ELF-1 (cell line): ENCODE measurements at regions not wholly inside any gene's neighbourhood (a gene's known extent, or its start where the extent isn't known, plus 50 kb on each side); places are given as distances from the start of the nearest gene placed in this dataset.

Experiments used
- DNase-seq: peaks from one replicate; pipeline ENCODE4 v3.0.0-alpha.2; 2016; ENCODE audit warnings: low read depth, low spot score

DNA sequence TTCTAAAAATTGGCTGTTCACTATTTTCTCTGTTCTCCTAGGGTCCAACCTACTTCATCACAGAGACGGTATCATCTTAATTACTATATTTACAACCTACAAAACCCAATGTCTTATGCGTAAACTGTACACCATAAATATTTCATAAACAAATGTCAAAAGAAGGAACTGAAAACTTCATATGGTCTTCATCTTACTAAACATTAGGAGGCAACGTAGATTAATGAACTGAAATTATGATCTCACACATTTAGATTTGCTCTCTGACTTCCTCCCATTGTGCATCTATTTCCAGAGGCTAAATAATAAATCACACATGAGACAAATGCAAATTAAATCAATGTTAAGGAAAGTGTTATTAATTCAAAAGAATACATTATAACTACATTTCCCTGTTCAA is 1850.6 kb upstream of the SEL1L start:
- DNase-seq, result no peak

DNA sequence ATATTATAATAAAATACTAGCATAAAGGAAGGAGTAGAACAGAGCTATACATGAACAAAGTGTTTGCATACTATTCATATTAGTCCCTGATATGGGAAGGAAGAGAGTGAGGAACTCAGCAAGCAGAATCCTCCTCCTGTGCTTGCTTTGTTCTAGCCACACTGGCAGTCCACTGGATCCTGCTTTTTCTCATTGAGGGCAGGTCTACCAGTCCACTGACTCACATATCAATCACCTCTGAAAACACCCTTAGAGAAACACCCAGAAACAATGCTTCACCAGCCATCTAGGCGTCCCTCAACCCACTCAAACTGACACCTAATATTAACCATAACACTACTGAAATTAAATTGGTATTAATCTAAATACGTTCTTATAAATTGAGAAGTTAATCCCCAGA is 1861.7 kb upstream of the SEL1L start:
- no peak for DNase-seq

DNA sequence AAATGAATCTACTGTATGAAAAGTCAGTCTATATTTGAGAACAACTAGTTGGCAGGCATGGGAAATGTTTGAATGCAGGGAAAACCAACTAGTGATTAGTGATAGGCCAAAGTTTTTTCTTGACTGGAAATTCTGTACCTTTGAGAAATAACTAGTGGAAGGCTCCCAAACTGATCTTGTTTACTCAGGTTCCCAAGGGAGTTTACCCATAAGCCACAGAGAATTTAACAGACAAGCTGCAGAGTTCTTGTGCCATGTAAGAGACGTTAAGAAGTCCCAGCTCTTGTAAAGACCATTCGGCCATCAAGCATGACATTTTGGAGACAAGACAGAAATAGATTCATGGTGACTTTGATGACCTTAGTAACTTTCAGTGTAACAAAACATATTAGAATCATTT is 1882.8 kb upstream of the SEL1L start:
- DNase-seq, result no peak

DNA sequence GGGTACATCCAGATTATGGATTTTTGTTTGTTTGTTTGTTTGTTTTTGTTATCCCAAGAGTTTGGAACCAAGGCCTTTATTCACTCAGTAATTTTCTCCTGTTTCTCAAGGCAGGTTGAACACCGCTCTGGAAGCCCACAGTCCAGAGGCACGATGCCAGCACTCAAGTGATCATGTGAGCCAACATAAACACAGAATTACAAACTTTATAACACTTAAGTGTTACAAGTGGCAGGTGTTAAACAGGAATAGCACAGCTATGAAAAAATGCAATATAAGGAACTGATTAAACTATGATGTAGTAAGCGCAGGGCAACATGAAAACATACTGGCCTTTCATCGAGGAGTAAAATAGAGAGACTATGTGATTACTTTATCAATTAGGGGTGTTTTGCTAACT is 1885.8 kb upstream of the SEL1L start:
- DNase-seq, result no peak

DNA sequence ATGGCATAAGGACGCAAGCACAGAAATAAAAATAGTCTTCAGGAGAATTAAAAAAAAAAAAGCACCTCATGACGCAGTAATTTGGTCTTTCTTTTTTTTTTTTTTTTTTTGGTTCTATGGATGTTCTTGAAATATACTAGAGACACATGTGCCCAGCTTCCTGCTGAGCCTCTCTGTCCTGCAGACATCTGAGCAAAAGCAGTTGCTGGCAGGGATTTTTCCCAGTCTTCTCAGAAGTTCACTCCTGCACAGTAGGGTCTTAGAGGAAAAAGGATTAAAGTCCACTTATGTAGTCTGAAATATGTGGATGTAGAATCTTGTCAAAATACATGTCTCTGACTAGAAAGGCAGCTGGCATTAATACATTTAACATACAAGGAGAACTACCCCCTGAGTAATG is 1888.1 kb upstream of the SEL1L start:
- no peak for DNase-seq

DNA sequence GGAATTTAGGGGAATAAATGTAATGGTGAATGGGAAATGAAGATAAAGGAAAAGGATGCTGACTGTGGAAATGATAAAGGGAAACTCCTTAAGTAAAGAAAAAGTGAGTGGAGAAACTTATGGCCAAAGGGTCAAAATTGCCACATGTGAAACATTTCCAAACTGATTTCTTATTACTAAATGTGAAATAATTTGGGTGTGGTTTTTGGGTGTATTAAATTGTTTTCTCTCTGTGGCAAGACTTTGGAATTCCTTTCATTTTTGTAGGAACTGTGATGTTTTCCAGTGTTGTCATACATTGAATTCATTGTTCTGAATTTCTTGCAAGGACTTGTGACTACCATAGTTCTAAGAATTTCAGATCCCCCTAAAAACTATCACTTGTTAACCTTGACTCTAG is 1891.5 kb upstream of the SEL1L start:
- DNase-seq, result no peak

DNA sequence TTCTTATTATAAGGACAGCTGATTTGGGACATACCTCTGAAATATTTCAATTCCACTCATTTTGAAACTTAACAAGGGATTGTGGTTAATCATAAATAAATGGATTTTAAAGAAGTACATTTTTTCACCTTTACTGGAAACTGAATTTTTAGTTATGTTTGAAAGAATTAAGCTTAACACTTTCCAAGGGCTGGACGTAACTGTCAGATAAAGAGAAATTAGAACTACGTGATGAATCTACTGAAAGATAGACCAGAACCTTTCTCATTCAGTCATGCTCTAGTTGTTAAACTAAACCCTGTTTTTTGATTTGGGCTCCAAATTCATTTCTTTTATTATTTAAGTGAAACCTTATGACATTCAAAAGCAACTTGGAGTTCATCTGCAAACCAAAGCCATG is 1892.1 kb upstream of the SEL1L start:
- no peak for DNase-seq

DNA sequence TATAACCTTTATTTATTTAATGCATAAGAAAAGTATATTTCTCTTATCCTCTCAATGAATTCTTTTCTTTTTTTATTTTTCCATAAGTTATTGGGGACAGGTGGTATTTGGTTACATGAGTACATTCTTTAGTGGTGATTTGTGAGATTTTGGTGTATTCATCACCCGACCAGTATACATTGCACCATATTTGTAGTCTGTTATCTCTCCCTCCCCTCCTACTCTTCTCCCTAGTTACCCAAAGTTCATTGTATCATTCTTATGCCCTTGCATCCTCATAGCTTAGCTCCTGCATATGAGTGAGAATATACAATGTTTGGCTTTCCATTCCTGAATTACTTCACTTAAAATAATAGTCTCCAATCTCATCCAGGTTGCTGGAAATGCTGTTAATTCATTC is 1900.0 kb upstream of the SEL1L start:
- no peak for DNase-seq

DNA sequence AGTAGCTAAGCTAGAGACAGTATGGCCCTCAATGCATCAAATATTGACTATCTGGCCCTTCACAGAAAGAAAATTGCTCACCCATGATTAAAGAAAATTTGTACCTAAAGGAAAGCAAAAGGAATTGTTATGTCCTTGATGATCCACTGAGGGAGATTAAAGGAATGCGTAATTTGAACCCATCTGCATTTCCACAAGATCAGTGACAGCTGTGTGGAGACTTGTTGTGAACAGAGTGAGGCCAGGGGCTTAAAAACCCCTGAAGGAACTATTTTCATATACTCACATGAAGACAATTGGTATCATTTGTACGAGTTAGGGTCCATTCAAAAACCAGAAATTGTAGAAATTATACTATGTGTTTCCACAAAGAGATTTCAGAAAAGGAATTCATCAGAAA is 1908.1 kb upstream of the SEL1L start:
- no peak for DNase-seq

DNA sequence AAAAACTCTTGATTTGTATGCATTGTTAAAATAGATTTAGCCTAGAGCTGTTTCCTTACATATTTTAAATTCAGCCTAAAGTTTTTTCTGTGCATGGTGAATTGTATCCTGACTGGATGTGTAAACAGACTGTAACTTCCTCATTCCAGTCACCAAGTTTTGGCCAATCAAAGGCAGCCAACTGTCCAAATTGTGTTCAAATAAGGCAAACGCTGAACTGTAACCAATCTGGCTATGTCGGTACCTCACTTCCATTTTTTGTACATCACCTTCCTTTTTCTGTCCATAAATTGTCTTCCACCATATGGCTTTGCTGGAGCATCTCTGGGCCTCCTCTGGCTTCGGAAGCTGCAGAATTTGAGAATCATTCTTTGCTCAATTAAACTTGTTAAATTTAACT is 1921.9 kb upstream of the SEL1L start:
- DNase-seq, result no peak

DNA sequence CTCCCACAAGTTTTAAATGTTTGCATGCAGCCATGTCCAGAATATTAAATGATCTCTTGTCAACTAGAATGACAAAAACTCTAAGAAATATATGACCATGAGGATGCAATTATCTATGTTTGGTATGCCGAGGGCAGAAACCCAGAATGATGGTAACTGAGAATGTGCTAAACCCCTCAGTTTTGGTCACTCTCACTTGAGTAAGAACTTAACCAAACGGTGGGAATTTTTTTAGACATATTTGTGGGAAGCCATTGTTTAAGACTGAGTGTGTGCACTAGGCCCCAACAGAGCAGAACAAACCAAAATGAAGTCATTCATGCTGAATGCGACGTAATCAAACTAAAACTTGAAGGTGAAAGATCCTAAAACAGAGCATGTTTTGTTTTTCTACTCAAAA is 1927.9 kb upstream of the SEL1L start:
- no peak for DNase-seq

DNA sequence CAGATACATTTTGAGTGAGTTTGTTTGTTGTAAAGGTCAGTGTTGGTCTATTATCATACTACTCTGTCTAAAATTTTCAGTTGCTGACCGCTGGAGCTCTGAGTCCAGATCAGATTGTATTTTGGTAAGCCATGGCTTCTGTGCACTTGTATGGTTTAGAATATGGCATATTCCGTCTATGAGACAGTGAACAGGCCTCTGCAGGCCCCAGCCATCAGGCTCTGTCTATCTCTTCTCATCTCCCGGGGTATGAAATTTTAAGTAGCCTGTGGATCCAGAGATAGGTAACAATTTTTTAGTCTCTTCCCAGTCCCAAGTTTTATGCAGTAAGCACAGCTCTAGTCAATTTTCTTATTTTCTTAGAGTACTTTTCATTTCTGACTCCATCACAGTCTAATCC is 1929.1 kb upstream of the SEL1L start:
- DNase-seq, result no peak

DNA sequence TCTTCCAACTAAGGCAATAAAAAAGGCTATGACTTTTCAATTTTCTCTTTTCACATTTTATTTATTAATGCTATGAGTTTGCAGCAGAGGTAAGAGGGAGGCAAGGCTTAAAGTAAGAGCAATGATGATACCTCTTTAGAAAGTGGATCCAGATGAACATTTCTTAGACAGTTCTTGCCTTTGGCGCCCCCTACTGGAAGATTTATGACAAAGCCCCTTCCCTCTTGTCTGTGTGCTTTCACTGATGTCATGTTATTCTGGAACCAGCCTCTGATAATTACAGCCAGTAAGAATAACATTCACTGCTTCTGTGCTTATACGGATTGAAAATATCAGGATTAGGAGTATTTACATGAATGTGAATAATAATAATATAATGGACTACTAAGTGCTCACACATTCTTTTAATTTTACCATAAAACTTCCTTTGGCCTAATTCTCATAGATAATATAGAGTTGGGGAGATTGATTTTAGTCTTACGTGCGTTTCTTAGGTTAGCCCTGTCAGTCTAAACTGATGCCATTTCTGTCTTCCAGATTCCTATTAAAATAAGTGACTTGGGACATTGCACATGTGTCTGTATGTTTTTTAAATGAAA is 1929.9 kb upstream of the SEL1L start:
- peak; percentile 30 for DNase-seq

DNA sequence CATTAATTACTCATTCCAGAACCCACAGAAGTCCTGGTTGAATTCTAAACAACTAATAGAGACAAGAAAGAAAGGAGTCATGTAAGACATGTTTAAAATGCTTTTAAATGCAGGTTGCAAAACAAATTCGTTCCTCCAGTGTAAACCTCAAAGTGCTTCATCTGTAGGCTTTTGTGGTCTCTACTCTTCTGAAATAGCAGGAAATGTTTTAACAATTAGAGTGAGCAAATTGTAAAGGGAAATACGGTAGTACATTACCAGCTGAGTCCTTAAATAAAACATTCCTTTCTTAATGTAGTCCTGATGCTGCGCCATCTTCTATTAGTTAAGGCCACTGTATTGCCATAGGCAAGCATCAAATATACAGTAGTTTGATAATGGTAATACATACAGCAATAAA is 1934.2 kb upstream of the SEL1L start:
- DNase-seq, result no peak

DNA sequence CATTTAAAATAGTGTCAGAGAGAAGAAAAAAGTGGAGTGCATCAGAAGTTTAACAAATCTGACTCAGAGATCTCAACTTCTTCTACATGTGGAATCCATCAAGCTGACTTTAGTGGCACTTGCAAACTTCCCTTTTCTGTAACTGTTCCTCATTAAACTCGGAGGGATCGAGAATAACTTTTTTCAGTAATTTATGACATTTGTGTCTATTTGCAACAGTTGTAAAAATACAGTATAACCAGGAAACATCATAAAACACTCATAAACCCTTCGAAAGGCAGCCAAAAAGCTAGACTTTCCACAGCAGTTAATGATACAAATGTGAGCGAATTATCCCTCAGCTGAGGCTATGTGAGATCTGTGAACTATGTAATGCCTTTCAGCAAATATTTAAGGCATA is 1936.8 kb upstream of the SEL1L start:
- DNase-seq, result no peak

DNA sequence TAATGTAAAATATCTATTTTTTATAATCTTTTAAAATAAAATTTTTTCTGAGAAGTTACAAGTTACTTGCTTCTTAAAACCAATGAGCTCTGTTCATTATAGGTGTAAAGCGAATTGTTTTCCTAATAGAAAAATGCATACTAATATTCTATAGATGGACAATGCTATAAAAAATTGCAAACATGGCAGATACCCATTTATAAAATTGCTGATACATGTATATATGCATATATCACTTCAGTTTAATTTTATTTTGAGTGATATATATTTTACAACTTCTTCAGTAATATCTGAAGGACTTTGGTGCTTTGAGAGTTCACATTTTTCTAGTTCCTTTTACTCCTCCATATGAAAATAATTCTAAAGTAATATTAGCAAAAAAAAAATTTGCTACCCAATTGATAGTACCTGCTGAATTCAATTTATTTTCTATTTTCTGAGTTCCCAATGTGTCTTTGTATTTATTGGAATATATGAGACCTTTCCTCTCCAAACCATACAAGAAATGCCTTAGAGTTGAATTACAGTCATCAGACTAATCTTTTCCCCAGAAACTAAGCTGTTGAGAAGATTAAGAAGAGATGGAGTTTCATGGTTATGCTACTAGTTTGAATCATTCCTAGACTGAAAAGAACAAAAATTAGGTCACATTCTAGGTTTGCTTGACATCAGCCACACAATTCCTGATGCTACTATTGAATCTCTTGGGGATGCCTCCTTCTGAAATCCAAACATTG is 1937.5 kb upstream of the SEL1L start:
- DNase-seq, result no peak

DNA sequence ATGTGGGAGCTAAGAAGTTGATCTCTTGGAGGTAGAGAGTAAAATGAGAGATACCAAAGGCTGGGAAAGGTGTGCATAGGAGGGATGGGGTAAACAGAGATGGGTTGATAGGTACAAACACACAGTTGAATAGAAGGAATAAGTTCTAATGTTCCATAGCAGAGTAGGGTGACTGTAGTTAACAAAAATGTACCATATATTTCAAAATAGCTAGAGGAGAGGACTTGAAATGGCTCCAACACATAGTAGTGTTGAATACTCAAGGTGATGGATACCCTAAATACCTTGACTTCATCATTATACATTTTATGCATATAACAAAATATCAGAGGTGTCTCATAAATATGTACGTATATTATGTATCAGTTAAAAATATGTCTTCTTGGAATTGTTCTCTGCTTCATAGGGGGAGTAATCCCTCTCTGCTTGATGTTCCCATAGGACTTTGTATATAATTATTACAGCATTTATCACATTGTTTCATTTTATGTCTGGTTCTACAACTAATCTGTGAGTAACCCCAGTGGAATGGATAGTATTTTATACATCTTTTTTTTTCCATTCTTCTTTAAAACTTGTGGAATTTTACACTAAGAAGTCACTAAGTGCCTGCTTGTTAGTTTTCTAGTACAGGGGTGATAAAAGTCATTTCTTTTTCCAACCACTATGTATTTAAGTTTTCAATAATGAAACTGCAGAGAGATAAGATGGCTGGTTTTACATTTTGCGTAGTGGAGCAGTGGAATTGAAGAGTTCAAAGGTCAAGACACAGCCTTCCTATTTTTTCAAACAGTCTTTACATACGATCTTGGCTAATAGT is 1940.0 kb upstream of the SEL1L start:
- no peak for DNase-seq

DNA sequence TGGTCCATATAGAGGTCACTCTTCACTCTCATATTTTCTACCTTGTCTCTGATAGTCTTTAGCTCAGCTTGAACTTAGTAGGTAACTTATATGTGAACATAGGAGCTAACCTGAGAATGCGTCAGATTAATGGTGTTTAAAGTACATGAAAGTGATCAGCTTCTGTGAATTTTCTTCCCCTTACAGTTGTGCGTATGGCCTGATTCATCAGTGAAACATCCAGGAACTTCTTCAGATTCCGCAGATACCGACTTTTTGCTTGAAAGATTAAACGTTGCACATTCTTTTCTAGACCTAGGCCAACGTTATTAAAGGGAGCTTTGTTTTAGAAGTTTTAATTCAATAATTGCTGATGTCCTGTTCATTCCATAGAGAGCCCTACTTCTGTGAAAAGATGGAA is 1945.1 kb upstream of the SEL1L start:
- DNase-seq, result no peak

DNA sequence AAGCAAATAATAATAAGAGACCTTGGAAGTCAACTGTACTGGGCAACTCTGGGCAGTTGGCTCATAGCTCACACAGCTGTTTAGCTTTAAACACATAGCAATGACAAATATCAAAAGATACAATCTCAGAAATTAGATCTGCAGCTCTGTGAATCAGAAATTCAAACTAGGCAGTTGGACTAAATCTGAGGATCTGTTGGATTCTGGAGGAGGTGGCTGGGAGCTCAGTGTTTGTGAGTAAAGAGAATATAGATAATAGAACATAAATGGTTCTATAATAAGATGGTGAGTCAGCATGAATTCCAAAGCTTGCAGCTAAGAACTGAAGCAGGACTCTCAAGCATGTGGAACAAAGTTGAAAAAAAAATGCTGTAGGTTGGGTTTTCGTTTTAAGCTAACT is 1949.4 kb upstream of the SEL1L start:
- no peak for DNase-seq

DNA sequence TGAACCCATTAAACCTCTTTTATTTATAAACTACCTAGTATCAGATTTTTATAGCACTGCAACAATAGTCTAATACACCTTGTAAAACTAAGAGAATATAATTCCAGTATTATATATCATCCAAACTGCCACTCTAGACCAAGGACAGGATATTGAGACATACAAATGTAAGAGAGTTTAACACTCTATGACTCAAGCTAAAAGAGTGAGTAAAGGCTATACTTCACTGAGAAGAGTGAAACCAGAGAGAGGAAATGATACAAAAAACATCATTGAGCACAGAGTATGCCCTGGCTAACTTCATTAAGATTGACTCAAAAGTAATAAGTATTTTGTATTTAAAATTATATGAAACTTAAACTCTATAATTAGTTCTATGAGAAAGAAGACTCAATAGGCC is 1951.9 kb upstream of the SEL1L start:
- no peak for DNase-seq

DNA sequence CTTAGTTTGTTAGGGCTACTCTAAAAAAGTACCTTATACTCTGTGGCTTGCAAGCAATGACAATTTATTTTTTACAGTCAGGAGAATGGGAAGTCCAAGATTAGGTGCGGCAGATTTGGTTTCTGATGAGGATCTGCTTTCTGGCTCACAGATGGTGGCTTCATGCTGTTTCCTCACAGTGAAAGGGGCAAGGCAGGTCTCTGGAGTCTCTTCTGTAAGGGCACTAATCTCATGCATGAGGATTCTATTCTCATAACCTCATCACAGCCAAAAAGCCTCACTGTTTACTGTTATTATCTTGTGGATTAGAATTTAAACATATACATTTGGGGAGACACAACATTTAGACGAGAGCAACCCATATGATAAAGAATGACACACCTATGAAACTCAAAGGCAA is 1957.4 kb upstream of the SEL1L start:
- DNase-seq, result no peak

DNA sequence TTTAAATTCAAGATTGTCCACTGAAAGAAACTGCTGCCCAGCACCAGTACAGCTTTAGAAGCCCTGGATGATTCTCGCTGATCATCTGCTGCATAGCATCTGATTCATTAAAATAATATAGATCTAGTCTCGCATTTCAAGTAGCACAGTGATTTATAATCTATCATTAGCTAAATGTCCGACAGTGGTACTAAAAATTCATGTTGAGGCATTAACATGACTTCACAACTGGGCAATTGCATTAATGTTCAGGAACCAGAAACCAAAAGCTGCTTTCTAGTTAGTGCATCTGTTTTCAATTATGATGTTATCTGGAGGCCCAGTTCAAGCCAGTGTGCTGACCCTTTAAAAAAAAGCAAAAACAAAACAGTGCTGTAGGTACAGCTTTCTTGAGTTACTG is 1987.2 kb upstream of the SEL1L start:
- DNase-seq, result no peak

DNA sequence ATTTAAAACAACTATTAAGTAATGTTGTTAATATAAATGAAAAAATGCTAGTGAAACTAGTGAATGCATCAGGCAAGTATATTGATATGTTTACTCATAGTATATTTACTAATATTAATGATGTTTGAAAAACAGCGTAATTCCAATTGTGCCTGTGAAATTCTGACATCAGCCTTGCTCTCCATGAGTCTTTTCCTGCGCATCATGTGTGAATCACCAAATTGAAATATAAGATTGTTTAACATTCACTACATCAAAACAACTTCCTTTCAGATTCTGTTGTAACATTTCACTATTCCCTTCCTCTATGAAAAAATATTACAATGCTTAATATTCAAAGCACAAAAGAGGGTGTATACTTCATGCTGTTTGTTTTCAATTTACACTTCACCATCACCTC is 1995.9 kb upstream of the SEL1L start:
- no peak for DNase-seq
